Activated naive CD8-positive, alpha-beta T cell treated with anti-CD3 and anti-CD28 coated beads, Interleukin-2, amount 10 ng/mL, durations not matched to agents 7 days and 5 days (primary cell): ENCODE measurements at regions not wholly inside any gene's neighbourhood (a gene's known extent, or its start where the extent isn't known, plus 50 kb on each side); places are given as distances from the start of the nearest gene placed in this dataset.
"Not testable (repeated sequence)": the region's sequence is repeated elsewhere in the genome, so short reads cannot be mapped to it uniquely, and the experiment has no call there.

Experiments used
- ATAC-seq: fragments of 150-1000 bp; cut with Tn5 transposase; one replicate; pipeline ENCODE4 v1.10.0; 2021; ENCODE audit warnings: low read depth, moderate library complexity
- POLR2A ChIA-PET: fragments of 350-600 bp; sonication (Branson Sonifier 250); formaldehyde crosslinking; loops from one replicate; lab custom pipeline; 2021; ENCODE audit warnings: antibody characterized with exemption; lab: Charles Lee
- DNase-seq: peaks from one replicate; pipeline ENCODE4 v3.0.0; 2021
- H3K27ac Mint-ChIP-seq: one replicate; pipeline ENCODE4 v1.8.0; 2022; ENCODE audit warnings: mild to moderate bottlenecking, mixed read lengths
- H3K27me3 Mint-ChIP-seq: one replicate; pipeline ENCODE4 v1.8.0; 2022; ENCODE audit warnings: mild to moderate bottlenecking, moderate library complexity, mixed read lengths
- H3K36me3 Mint-ChIP-seq: one replicate; pipeline ENCODE4 v1.8.0; 2021; ENCODE audit warnings: mild to moderate bottlenecking, mixed read lengths
- H3K4me1 Mint-ChIP-seq: one replicate; pipeline ENCODE4 v1.8.0; 2021; ENCODE audit warnings: mixed read lengths
- H3K4me3 Mint-ChIP-seq: one replicate; pipeline ENCODE4 v1.8.0; 2022; ENCODE audit warnings: mild to moderate bottlenecking, moderate library complexity, mixed read lengths
- H3K9me3 Mint-ChIP-seq: one replicate; pipeline ENCODE4 v1.8.0; 2021; ENCODE audit warnings: mixed read lengths

- DNase-seq: no peak
- Mint-ChIP-seq H3K27ac (no peak overlapping the region), H3K4me1 (peaks cover 2% of the 10 kb centered on the region), H3K4me3 (no peak overlapping the region), H3K27me3 (no peaks in the 10 kb centered on the region), H3K36me3 (no peaks in the 10 kb centered on the region), H3K9me3 (no peaks in the 10 kb centered on the region)
- no peak for ATAC-seq
- POLR2A ChIA-PET: no interaction called here
Observed at GRCh38 chr18:73674125-73674865, 473.3 kb downstream of the FBXO15 start.

- POLR2A ChIA-PET, H3K27ac Mint-ChIP-seq, H3K4me1 Mint-ChIP-seq: not testable (repeated sequence)
Observed at GRCh38 chr18:73671480-73671879, 476.2 kb downstream of the FBXO15 start.

GRCh38 chr18:73670524-73670923, 477.1 kb downstream of the FBXO15 start:
- Mint-ChIP-seq H3K27me3 (no peaks in the 10 kb centered on the region), H3K9me3 (no peaks in the 10 kb centered on the region), H3K4me1 (peaks cover 2% of the 10 kb centered on the region), H3K4me3 (no peak overlapping the region), H3K36me3 (no peaks in the 10 kb centered on the region), H3K27ac (no peak overlapping the region)
- POLR2A ChIA-PET: no interaction called here
- ATAC-seq: no peak
- no peak for DNase-seq

More at GRCh38 chr18:73671480-73671879, 476.2 kb downstream of the FBXO15 start:
- H3K9me3 Mint-ChIP-seq, DNase-seq, ATAC-seq, H3K27me3 Mint-ChIP-seq, H3K36me3 Mint-ChIP-seq, H3K4me3 Mint-ChIP-seq: not testable (repeated sequence)

GRCh38 chr18:73670039-73670438, 477.6 kb downstream of the FBXO15 start:
- H3K27ac Mint-ChIP-seq: no peak overlapping the region
- ATAC-seq (no peak), DNase-seq (no peak)
- H3K27me3 Mint-ChIP-seq: no peaks in the 10 kb centered on the region
- H3K4me1 Mint-ChIP-seq: peaks cover 2% of the 10 kb centered on the region
- no peaks in the 10 kb centered on the region for H3K36me3 Mint-ChIP-seq
- POLR2A ChIA-PET: no interaction called here
- H3K9me3 Mint-ChIP-seq: no peaks in the 10 kb centered on the region
- no peak overlapping the region for H3K4me3 Mint-ChIP-seq

- no peaks in the 10 kb centered on the region for H3K36me3 Mint-ChIP-seq
- no peaks in the 10 kb centered on the region for H3K9me3 Mint-ChIP-seq
- POLR2A ChIA-PET: no interaction called here
- ATAC-seq (no peak), DNase-seq (no peak)
- no peaks in the 10 kb centered on the region for H3K27me3 Mint-ChIP-seq
- H3K27ac Mint-ChIP-seq: no peak overlapping the region
- peaks cover 2% of the 10 kb centered on the region for H3K4me1 Mint-ChIP-seq
- H3K4me3 Mint-ChIP-seq: no peak overlapping the region
Observed at GRCh38 chr18:73669297-73669696, 478.3 kb downstream of the FBXO15 start.

GRCh38 chr18:73668051-73668450, 479.6 kb downstream of the FBXO15 start:
- no peak for ATAC-seq
- POLR2A ChIA-PET: no interaction called here

GRCh38 chr18:73666772-73667171, 480.9 kb downstream of the FBXO15 start:
- DNase-seq (no peak), ATAC-seq (no peak)
- no peak overlapping the region for H3K4me3 Mint-ChIP-seq
- peaks cover 2% of the 10 kb centered on the region for H3K4me1 Mint-ChIP-seq
- H3K27ac Mint-ChIP-seq: no peak overlapping the region
- no peaks in the 10 kb centered on the region for H3K36me3 Mint-ChIP-seq
- POLR2A ChIA-PET: no interaction called here
- no peaks in the 10 kb centered on the region for H3K27me3 Mint-ChIP-seq
- no peaks in the 10 kb centered on the region for H3K9me3 Mint-ChIP-seq

More at GRCh38 chr18:73668051-73668450, 479.6 kb downstream of the FBXO15 start:
- Mint-ChIP-seq H3K9me3 (no peaks in the 10 kb centered on the region), H3K27me3 (no peaks in the 10 kb centered on the region), H3K27ac (no peak overlapping the region), H3K4me3 (no peak overlapping the region), H3K4me1 (peaks cover 2% of the 10 kb centered on the region), H3K36me3 (no peaks in the 10 kb centered on the region)
- DNase-seq: no peak

GRCh38 chr18:73664896-73665295, 482.7 kb downstream of the FBXO15 start:
- DNase-seq: no peak
- H3K9me3 Mint-ChIP-seq: no peaks in the 10 kb centered on the region
- H3K4me3 Mint-ChIP-seq: no peak overlapping the region
- no peaks in the 10 kb centered on the region for H3K36me3 Mint-ChIP-seq
- H3K4me1 Mint-ChIP-seq: no peaks in the 10 kb centered on the region
- H3K27me3 Mint-ChIP-seq: no peaks in the 10 kb centered on the region
- no peak overlapping the region for H3K27ac Mint-ChIP-seq
- no peak for ATAC-seq
- POLR2A ChIA-PET: no interaction called here

- H3K4me3 Mint-ChIP-seq: no peak overlapping the region
- ATAC-seq: no peak
Observed at GRCh38 chr18:73663581-73663980, 484.1 kb downstream of the FBXO15 start.

GRCh38 chr18:73662421-73662820, 485.2 kb downstream of the FBXO15 start:
- DNase-seq: no peak
- Mint-ChIP-seq H3K27me3 (no peaks in the 10 kb centered on the region), H3K9me3 (no peaks in the 10 kb centered on the region), H3K4me3 (no peak overlapping the region), H3K4me1 (no peaks in the 10 kb centered on the region), H3K36me3 (no peaks in the 10 kb centered on the region), H3K27ac (no peak overlapping the region)
- POLR2A ChIA-PET: no interaction called here
- ATAC-seq: no peak

More at GRCh38 chr18:73663581-73663980, 484.1 kb downstream of the FBXO15 start:
- H3K36me3 Mint-ChIP-seq: no peaks in the 10 kb centered on the region
- no peak for DNase-seq
- H3K27ac Mint-ChIP-seq: no peak overlapping the region
- no peaks in the 10 kb centered on the region for H3K27me3 Mint-ChIP-seq
- no peaks in the 10 kb centered on the region for H3K9me3 Mint-ChIP-seq
- POLR2A ChIA-PET: no interaction called here
- H3K4me1 Mint-ChIP-seq: no peaks in the 10 kb centered on the region

GRCh38 chr18:73660931-73661856, 486.4 kb downstream of the FBXO15 start:
- Mint-ChIP-seq H3K9me3 (no peaks in the 10 kb centered on the region), H3K4me3 (no peak overlapping the region), H3K36me3 (no peaks in the 10 kb centered on the region), H3K4me1 (no peaks in the 10 kb centered on the region), H3K27ac (no peak overlapping the region), H3K27me3 (no peaks in the 10 kb centered on the region)
- no peak for ATAC-seq
- POLR2A ChIA-PET: no interaction called here
- DNase-seq: no peak

- Mint-ChIP-seq H3K9me3 (no peaks in the 10 kb centered on the region), H3K4me1 (no peaks in the 10 kb centered on the region), H3K27me3 (no peaks in the 10 kb centered on the region), H3K4me3 (no peak overlapping the region), H3K36me3 (no peaks in the 10 kb centered on the region), H3K27ac (no peak overlapping the region)
- POLR2A ChIA-PET: no interaction called here
- DNase-seq (no peak), ATAC-seq (no peak)
Observed at GRCh38 chr18:73656691-73657090, 490.9 kb downstream of the FBXO15 start.

GRCh38 chr18:73653827-73654226, 493.8 kb downstream of the FBXO15 start:
- H3K27me3 Mint-ChIP-seq: no peaks in the 10 kb centered on the region
- H3K4me3 Mint-ChIP-seq: no peak overlapping the region
- no peaks in the 10 kb centered on the region for H3K9me3 Mint-ChIP-seq
- H3K27ac Mint-ChIP-seq: no peak overlapping the region
- POLR2A ChIA-PET: no interaction called here
- no peaks in the 10 kb centered on the region for H3K36me3 Mint-ChIP-seq
- DNase-seq (no peak), ATAC-seq (no peak)
- H3K4me1 Mint-ChIP-seq: no peaks in the 10 kb centered on the region

- H3K9me3 Mint-ChIP-seq: no peaks in the 10 kb centered on the region
- DNase-seq (no peak), ATAC-seq (no peak)
- POLR2A ChIA-PET: no interaction called here
- H3K27ac Mint-ChIP-seq: no peak overlapping the region
- H3K27me3 Mint-ChIP-seq: no peaks in the 10 kb centered on the region
- H3K4me3 Mint-ChIP-seq: no peak overlapping the region
- no peaks in the 10 kb centered on the region for H3K36me3 Mint-ChIP-seq
- H3K4me1 Mint-ChIP-seq: no peaks in the 10 kb centered on the region
Observed at GRCh38 chr18:73653251-73653650, 494.4 kb downstream of the FBXO15 start.
